H1 (cell line): ENCODE measurements at regions not wholly inside any gene's neighbourhood (a gene's known extent, or its start where the extent isn't known, plus 50 kb on each side); places are given as distances from the start of the nearest gene placed in this dataset.

Experiments
- CTBP2 ChIP-seq: IDR thresholded peaks from 2 replicates; pipeline ENCODE4 v1.7.0; 2011; ENCODE audit warnings: borderline replicate concordance, mild to moderate bottlenecking, moderate library complexity, mixed read lengths, low read length; ENCODE audit not compliant: insufficient read depth, insufficient read length
- EP300 ChIP-seq, 2 experiments: IDR thresholded peaks; 1 replicate in 1 of 2; 2 replicates in 1 of 2; pipeline ENCODE4 v1.6.1; 2011 to 2012; ENCODE audit warnings: low read depth in 2 of 2, low read length in 2 of 2, mild to moderate bottlenecking in 2 of 2, borderline replicate concordance in 1 of 2, inconsistent platforms in 1 of 2, moderate library complexity in 1 of 2
- PHF8 ChIP-seq: fragments of 200-600 bp; sonication (generic); conservative IDR thresholded peaks from 2 replicates; pipeline ENCODE4 v1.7.1; 2012; ENCODE audit warnings: low read depth, mild to moderate bottlenecking, inconsistent platforms, low read length, moderate library complexity
- TF ChIP-seq, protein P1 (sequence below): IDR thresholded peaks from 2 replicates; pipeline ENCODE4 v1.6.1; 2012; ENCODE audit warnings: inconsistent platforms

DNA sequence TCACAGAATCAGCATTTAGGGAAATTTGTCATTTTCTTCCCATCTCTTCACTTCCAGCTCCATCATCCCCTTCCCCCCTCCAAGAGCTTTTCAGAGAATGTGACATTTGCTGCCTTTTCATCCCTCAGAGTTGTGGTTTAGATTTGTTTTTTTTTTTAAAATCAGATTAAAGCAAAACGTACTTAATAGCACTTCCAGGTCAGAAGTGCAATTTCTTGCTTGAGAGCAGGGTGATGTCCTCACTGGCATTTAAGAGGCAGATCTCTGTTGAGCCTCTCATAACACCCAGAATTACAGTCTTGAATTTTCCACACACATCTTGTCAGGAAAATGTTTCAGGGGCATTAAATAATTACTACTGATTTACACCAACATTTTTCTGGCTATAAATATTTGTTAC lies 236.8 kb upstream of the VLDLR start (continued):
- TF ChIP-seq CTBP2 (no peak), PHF8 (no peak), EP300 (IDR thresholded peaks at IDR 0.05; ENCODE audit: borderline replicate concordance in 1 of 2, low read depth in 2 of 2, low read length in 2 of 2) (no peak)
- TF ChIP-seq, protein P1, sequence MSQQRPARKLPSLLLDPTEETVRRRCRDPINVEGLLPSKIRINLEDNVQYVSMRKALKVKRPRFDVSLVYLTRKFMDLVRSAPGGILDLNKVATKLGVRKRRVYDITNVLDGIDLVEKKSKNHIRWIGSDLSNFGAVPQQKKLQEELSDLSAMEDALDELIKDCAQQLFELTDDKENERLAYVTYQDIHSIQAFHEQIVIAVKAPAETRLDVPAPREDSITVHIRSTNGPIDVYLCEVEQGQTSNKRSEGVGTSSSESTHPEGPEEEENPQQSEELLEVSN, result no peak
